ENCODE measurements at regions not wholly inside any gene's neighbourhood (a gene's known extent, or its start where the extent isn't known, plus 50 kb on each side); places are given as distances from the start of the nearest gene placed in this dataset.

- H3K4me2 ChIP-seq (ENCODE audit: low read length) = no peak overlapping the region
- no peak overlapping the region for H3K9ac ChIP-seq (ENCODE audit: low read length)
- no peak overlapping the region for H3K27ac ChIP-seq (ENCODE audit: low read depth, low read length, poor library complexity, severe bottlenecking)
- H3K9me2 ChIP-seq (ENCODE audit: low read depth, low read length) = no peaks in the 10 kb centered on the region
- no peaks in the 10 kb centered on the region for H3K79me2 ChIP-seq (ENCODE audit: insufficient read depth, low read length)
- H4K20me1 ChIP-seq (ENCODE audit: insufficient read depth, low read length) = no peaks in the 10 kb centered on the region
- no peaks in the 10 kb centered on the region for H3K27me3 ChIP-seq (ENCODE audit: insufficient read depth, low read length)
- H3K4me1 ChIP-seq (ENCODE audit: insufficient read depth, low read length, severe bottlenecking) = no peaks in the 10 kb centered on the region
- no peaks in the 10 kb centered on the region for H3K36me3 ChIP-seq (ENCODE audit: insufficient read depth, low read length)
- no peaks in the 10 kb centered on the region for H3F3A ChIP-seq (ENCODE audit: insufficient read depth, low read length)
- no peak overlapping the region for H3K4me3 ChIP-seq (ENCODE audit: low read depth, low read length, poor library complexity, severe bottlenecking)
- H2AFZ ChIP-seq (ENCODE audit: low read length) = no peak overlapping the region
- no peak for TF ChIP-seq CTCF (IDR thresholded peaks at IDR 0.05; ENCODE audit: low read length)
- TF ChIP-seq EZH2 (IDR thresholded peaks at IDR 0.05; ENCODE audit: borderline replicate concordance, low read length) = no peak
- H3K9me3 ChIP-seq (ENCODE audit: low read length) = no peaks in the 10 kb centered on the region
These were observed 643.8 kb downstream of the RFPL4B start for GRCh38 chr6:112990971-112991370.

GRCh38 chr6:112991912-112992311 is 644.8 kb downstream of the RFPL4B start:
- Histone ChIP-seq H3K79me2 (ENCODE audit: insufficient read depth, low read length) (no peaks in the 10 kb centered on the region), H3K27ac (ENCODE audit: low read depth, low read length, poor library complexity, severe bottlenecking) (no peak overlapping the region), H3K4me3 (ENCODE audit: low read depth, low read length, poor library complexity, severe bottlenecking) (no peak overlapping the region), H3K9ac (ENCODE audit: low read length) (no peak overlapping the region), H3K27me3 (ENCODE audit: insufficient read depth, low read length) (no peaks in the 10 kb centered on the region), H3K9me3 (ENCODE audit: low read length) (no peaks in the 10 kb centered on the region), H3K4me2 (ENCODE audit: low read length) (no peak overlapping the region), H4K20me1 (ENCODE audit: insufficient read depth, low read length) (no peaks in the 10 kb centered on the region), H3K9me2 (ENCODE audit: low read depth, low read length) (no peaks in the 10 kb centered on the region), H3K36me3 (ENCODE audit: insufficient read depth, low read length) (no peaks in the 10 kb centered on the region), H3F3A (ENCODE audit: insufficient read depth, low read length) (no peaks in the 10 kb centered on the region), H2AFZ (ENCODE audit: low read length) (no peak overlapping the region), H3K4me1 (ENCODE audit: insufficient read depth, low read length, severe bottlenecking) (no peaks in the 10 kb centered on the region)
- no peak for TF ChIP-seq CTCF (IDR thresholded peaks at IDR 0.05; ENCODE audit: low read length)
- TF ChIP-seq EZH2 (IDR thresholded peaks at IDR 0.05; ENCODE audit: borderline replicate concordance, low read length) = no peak

GRCh38 chr6:112997421-112998085 is 650.4 kb downstream of the RFPL4B start:
- Histone ChIP-seq H4K20me1 (ENCODE audit: insufficient read depth, low read length) (no peaks in the 10 kb centered on the region), H3K4me1 (ENCODE audit: insufficient read depth, low read length, severe bottlenecking) (no peaks in the 10 kb centered on the region), H3F3A (ENCODE audit: insufficient read depth, low read length) (no peaks in the 10 kb centered on the region), H2AFZ (ENCODE audit: low read length) (no peak overlapping the region), H3K9me2 (ENCODE audit: low read depth, low read length) (no peaks in the 10 kb centered on the region), H3K27me3 (ENCODE audit: insufficient read depth, low read length) (no peaks in the 10 kb centered on the region), H3K79me2 (ENCODE audit: insufficient read depth, low read length) (no peaks in the 10 kb centered on the region), H3K4me3 (ENCODE audit: low read depth, low read length, poor library complexity, severe bottlenecking) (no peak overlapping the region), H3K9ac (ENCODE audit: low read length) (no peak overlapping the region), H3K36me3 (ENCODE audit: insufficient read depth, low read length) (no peaks in the 10 kb centered on the region), H3K9me3 (ENCODE audit: low read length) (no peaks in the 10 kb centered on the region), H3K4me2 (ENCODE audit: low read length) (no peak overlapping the region), H3K27ac (ENCODE audit: low read depth, low read length, poor library complexity, severe bottlenecking) (no peak overlapping the region)
- TF ChIP-seq EZH2 (IDR thresholded peaks at IDR 0.05; ENCODE audit: borderline replicate concordance, low read length) (no peak), CTCF (IDR thresholded peaks at IDR 0.05; ENCODE audit: low read length) (no peak)
